ENCODE measurements at regions not wholly inside any gene's neighbourhood (a gene's known extent, or its start where the extent isn't known, plus 50 kb on each side); places are given as distances from the start of the nearest gene placed in this dataset.

- WGBS = 23% methylated on average over 3 of the region's 3 CpGs
- Histone ChIP-seq H3K4me3 (no peak overlapping the region), H3K4me1 (no peaks in the 10 kb centered on the region), H3K27ac (replicated peaks in 1 of 4) (no peak overlapping the region), H3K36me3 (no peaks in the 10 kb centered on the region), H3K27me3 (no peaks in the 10 kb centered on the region), H3K9me3 (peaks cover 0 to 5% (median 0%) of the 10 kb centered on the region in 4 donors)
- DNase-seq (ENCODE audit: extremely low spot score) = no peak
- no peak for TF ChIP-seq CTCF (IDR thresholded peaks at IDR 0.05)
- no peak for TF ChIP-seq POLR2A (IDR thresholded peaks at IDR 0.05; ENCODE audit: low read depth)
- TF ChIP-seq POLR2AphosphoS5 (IDR thresholded peaks at IDR 0.05) = no peak
- TF ChIP-seq EP300 (IDR thresholded peaks at IDR 0.05) = no peak
- intact Hi-C loops (cut with DNase I) = no loop called here
These were observed 327.3 kb downstream of the HTR7 start for GRCh38 chr10:90530521-90530920.

GRCh38 chr10:90557385-90557784, 300.5 kb downstream of the HTR7 start:
- Histone ChIP-seq H3K36me3 (no peaks in the 10 kb centered on the region), H3K27ac (replicated peaks in 1 of 4) (no peak overlapping the region), H3K4me3 (no peak overlapping the region), H3K4me1 (no peaks in the 10 kb centered on the region), H3K27me3 (no peaks in the 10 kb centered on the region), H3K9me3 (peaks cover 0 to 5% (median 2%) of the 10 kb centered on the region in 4 donors)
- TF ChIP-seq POLR2A (IDR thresholded peaks at IDR 0.05; ENCODE audit: low read depth) (no peak), POLR2AphosphoS5 (IDR thresholded peaks at IDR 0.05) (no peak), CTCF (IDR thresholded peaks at IDR 0.05) (no peak), EP300 (IDR thresholded peaks at IDR 0.05) (no peak)
- WGBS = 94% methylated on average over 1 of the region's 1 CpG
- no peak for DNase-seq (ENCODE audit: extremely low spot score)
- intact Hi-C loops (cut with DNase I) = no loop called here

- intact Hi-C loops (cut with DNase I) = no loop called here
- no peak for DNase-seq (ENCODE audit: extremely low spot score)
- Histone ChIP-seq H3K27ac (replicated peaks in 1 of 4) (no peak overlapping the region), H3K4me1 (no peaks in the 10 kb centered on the region), H3K36me3 (no peaks in the 10 kb centered on the region), H3K9me3 (peaks cover 0 to 5% (median 5%) of the 10 kb centered on the region in 4 donors), H3K27me3 (no peaks in the 10 kb centered on the region), H3K4me3 (no peak overlapping the region)
- 70% methylated on average over 2 of the region's 2 CpGs for WGBS
- TF ChIP-seq CTCF (IDR thresholded peaks at IDR 0.05) (no peak), POLR2A (IDR thresholded peaks at IDR 0.05; ENCODE audit: low read depth) (no peak), EP300 (IDR thresholded peaks at IDR 0.05) (no peak), POLR2AphosphoS5 (IDR thresholded peaks at IDR 0.05) (no peak)
These were observed 297.5 kb downstream of the HTR7 start for GRCh38 chr10:90560331-90560730.

GRCh38 chr10:90561666-90562065, 296.2 kb downstream of the HTR7 start:
- DNase-seq (ENCODE audit: extremely low spot score) = no peak
- Histone ChIP-seq H3K9me3 (peaks cover 0 to 5% (median 5%) of the 10 kb centered on the region in 4 donors), H3K27ac (replicated peaks in 1 of 4) (no peak overlapping the region), H3K4me1 (no peaks in the 10 kb centered on the region), H3K4me3 (no peak overlapping the region), H3K36me3 (no peaks in the 10 kb centered on the region), H3K27me3 (no peaks in the 10 kb centered on the region)
- TF ChIP-seq EP300 (IDR thresholded peaks at IDR 0.05) (no peak), POLR2A (IDR thresholded peaks at IDR 0.05; ENCODE audit: low read depth) (no peak), CTCF (IDR thresholded peaks at IDR 0.05) (no peak), POLR2AphosphoS5 (IDR thresholded peaks at IDR 0.05) (no peak)
- intact Hi-C loops (cut with DNase I) = no loop called here
- 73% methylated on average over 4 of the region's 4 CpGs for WGBS

Measured in esophagus muscularis mucosa (tissue), 4 donors.